ENCODE measurements at regions not wholly inside any gene's neighbourhood (a gene's known extent, or its start where the extent isn't known, plus 50 kb on each side); places are given as distances from the start of the nearest gene placed in this dataset.

- no peak overlapping the region for H3K27ac ChIP-seq
- no peak for TF ChIP-seq CTCF (IDR thresholded peaks at IDR 0.05)
- H3K4me2 ChIP-seq (ENCODE audit: low read length) = no peak overlapping the region
- H3K79me2 ChIP-seq = no peaks in the 10 kb centered on the region
- no peak overlapping the region for H3K4me3 ChIP-seq (ENCODE audit: low read depth, low read length)
- H3K4me1 ChIP-seq = no peaks in the 10 kb centered on the region
- no peaks in the 10 kb centered on the region for H3K36me3 ChIP-seq (ENCODE audit: control insufficient read depth, insufficient read depth, low read length)
- H2AFZ ChIP-seq = no peak overlapping the region
- H3K9me3 ChIP-seq (ENCODE audit: control insufficient read depth, low read length) = no peaks in the 10 kb centered on the region
- H3K9ac ChIP-seq = no peak overlapping the region
- no peaks in the 10 kb centered on the region for H3K27me3 ChIP-seq (ENCODE audit: control insufficient read depth, insufficient read depth, low read length)
Observed at GRCh38 chr1:86285796-86286195, 110.3 kb downstream of the ODF2L start.

- Histone ChIP-seq H3K27me3 (ENCODE audit: control insufficient read depth, insufficient read depth, low read length) (no peaks in the 10 kb centered on the region), H3K4me2 (ENCODE audit: low read length) (no peak overlapping the region), H3K9me3 (ENCODE audit: control insufficient read depth, low read length) (no peaks in the 10 kb centered on the region), H3K9ac (no peak overlapping the region), H3K79me2 (no peaks in the 10 kb centered on the region), H2AFZ (no peak overlapping the region), H3K36me3 (ENCODE audit: control insufficient read depth, insufficient read depth, low read length) (no peaks in the 10 kb centered on the region), H3K4me1 (no peaks in the 10 kb centered on the region), H3K27ac (no peak overlapping the region), H3K4me3 (ENCODE audit: low read depth, low read length) (no peak overlapping the region)
- TF ChIP-seq CTCF (IDR thresholded peaks at IDR 0.05) = no peak
Observed at GRCh38 chr1:86282611-86283010, 113.5 kb downstream of the ODF2L start.

- Histone ChIP-seq H3K27me3 (ENCODE audit: control insufficient read depth, insufficient read depth, low read length) (no peaks in the 10 kb centered on the region), H3K4me1 (no peaks in the 10 kb centered on the region), H3K4me2 (ENCODE audit: low read length) (no peak overlapping the region), H3K79me2 (no peaks in the 10 kb centered on the region), H3K27ac (no peak overlapping the region), H3K9ac (no peak overlapping the region), H3K36me3 (ENCODE audit: control insufficient read depth, insufficient read depth, low read length) (no peaks in the 10 kb centered on the region), H3K9me3 (ENCODE audit: control insufficient read depth, low read length) (no peaks in the 10 kb centered on the region), H3K4me3 (ENCODE audit: low read depth, low read length) (no peak overlapping the region), H2AFZ (no peak overlapping the region)
- no peak for TF ChIP-seq CTCF (IDR thresholded peaks at IDR 0.05)
Observed at GRCh38 chr1:86277936-86278335, 118.2 kb downstream of the ODF2L start.

GRCh38 chr1:86273066-86273465 lies 116.5 kb upstream of the COL24A1 start:
- TF ChIP-seq CTCF (IDR thresholded peaks at IDR 0.05) = no peak
- no peaks in the 10 kb centered on the region for H3K9me3 ChIP-seq (ENCODE audit: control insufficient read depth, low read length)
- no peaks in the 10 kb centered on the region for H3K79me2 ChIP-seq
- no peak overlapping the region for H3K27ac ChIP-seq
- no peak overlapping the region for H3K4me3 ChIP-seq (ENCODE audit: low read depth, low read length)
- no peaks in the 10 kb centered on the region for H3K27me3 ChIP-seq (ENCODE audit: control insufficient read depth, insufficient read depth, low read length)
- H3K4me2 ChIP-seq (ENCODE audit: low read length) = no peak overlapping the region
- no peaks in the 10 kb centered on the region for H3K36me3 ChIP-seq (ENCODE audit: control insufficient read depth, insufficient read depth, low read length)
- no peak overlapping the region for H3K9ac ChIP-seq
- no peaks in the 10 kb centered on the region for H3K4me1 ChIP-seq
- no peak overlapping the region for H2AFZ ChIP-seq

- H3K4me2 ChIP-seq (ENCODE audit: low read length) = no peak overlapping the region
- no peaks in the 10 kb centered on the region for H3K9me3 ChIP-seq (ENCODE audit: control insufficient read depth, low read length)
- no peaks in the 10 kb centered on the region for H3K36me3 ChIP-seq (ENCODE audit: control insufficient read depth, insufficient read depth, low read length)
- no peak overlapping the region for H2AFZ ChIP-seq
- H3K27ac ChIP-seq = no peak overlapping the region
- H3K9ac ChIP-seq = no peak overlapping the region
- no peak for TF ChIP-seq CTCF (IDR thresholded peaks at IDR 0.05)
- H3K79me2 ChIP-seq = no peaks in the 10 kb centered on the region
- H3K4me3 ChIP-seq (ENCODE audit: low read depth, low read length) = no peak overlapping the region
- H3K27me3 ChIP-seq (ENCODE audit: control insufficient read depth, insufficient read depth, low read length) = no peaks in the 10 kb centered on the region
- no peaks in the 10 kb centered on the region for H3K4me1 ChIP-seq
Observed at GRCh38 chr1:86272083-86272482, 115.5 kb upstream of the COL24A1 start.
